ENCODE measurements at regions not wholly inside any gene's neighbourhood (a gene's known extent, or its start where the extent isn't known, plus 50 kb on each side); places are given as distances from the start of the nearest gene placed in this dataset.

GRCh38 chr10:22875581-22875980 is 52.3 kb upstream of the ARMC3 start:
- no peak for DNase-seq
- ATAC-seq (ENCODE audit: low read depth), result no peak
- Mint-ChIP-seq H3K36me3 (ENCODE audit: low read depth) (no peaks in the 10 kb centered on the region), H3K4me1 (no peaks in the 10 kb centered on the region), H3K9me3 (no peaks in the 10 kb centered on the region), H3K27ac (no peak overlapping the region), H3K27me3 (peaks cover 12% of the 10 kb centered on the region), H3K4me3 (no peak overlapping the region)
- intact Hi-C loops (cut with micrococcal nuclease), result no loop called here
- CTCF ChIA-PET, result no interaction called here
- POLR2A ChIA-PET, result no interaction called here
- no peak for TF ChIP-seq CTCF (IDR thresholded peaks at IDR 0.05)

DNA sequence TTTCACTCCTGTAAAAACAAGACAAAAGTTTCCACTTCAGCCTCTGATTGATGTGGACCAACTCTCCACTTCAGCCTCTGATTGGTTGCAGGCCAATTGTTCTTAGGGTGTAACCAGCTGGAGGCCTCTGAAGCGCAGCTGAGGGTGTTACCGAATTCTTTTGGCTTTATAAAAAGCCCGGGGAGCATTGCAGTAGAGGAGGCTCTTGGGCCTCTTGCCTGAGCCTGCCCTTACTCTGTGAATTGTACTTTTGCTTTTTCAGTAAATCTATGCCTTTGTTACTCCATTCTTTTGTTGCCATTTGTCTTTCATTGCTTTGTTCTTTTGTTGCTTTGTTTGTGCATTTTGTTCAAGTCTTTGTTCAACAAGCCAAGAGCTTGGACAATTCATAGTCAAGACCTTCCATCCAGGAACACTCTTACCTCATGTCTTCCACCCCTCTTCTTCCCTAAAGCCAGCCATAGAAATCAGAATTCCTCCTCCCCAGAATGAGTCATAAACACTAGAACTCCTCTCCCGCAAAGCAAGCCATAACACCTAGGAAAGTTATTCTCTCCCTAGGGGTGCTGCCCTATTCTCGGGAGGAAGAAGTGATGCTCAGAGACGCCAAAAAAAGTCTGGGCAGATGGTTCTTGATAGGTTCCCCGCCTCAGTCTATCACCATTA is 53.5 kb upstream of the ARMC3 start:
- Mint-ChIP-seq H3K27me3 (peaks cover 9% of the 10 kb centered on the region), H3K4me3 (no peak overlapping the region), H3K27ac (no peak overlapping the region), H3K36me3 (ENCODE audit: low read depth) (no peaks in the 10 kb centered on the region), H3K4me1 (no peaks in the 10 kb centered on the region), H3K9me3 (no peaks in the 10 kb centered on the region)
- POLR2A ChIA-PET, result no interaction called here
- no peak for TF ChIP-seq CTCF (IDR thresholded peaks at IDR 0.05)
- CTCF ChIA-PET, result no interaction called here
- DNase-seq, result no peak
- intact Hi-C loops (cut with micrococcal nuclease), result no loop called here
- ATAC-seq (ENCODE audit: low read depth), result no peak

DNA sequence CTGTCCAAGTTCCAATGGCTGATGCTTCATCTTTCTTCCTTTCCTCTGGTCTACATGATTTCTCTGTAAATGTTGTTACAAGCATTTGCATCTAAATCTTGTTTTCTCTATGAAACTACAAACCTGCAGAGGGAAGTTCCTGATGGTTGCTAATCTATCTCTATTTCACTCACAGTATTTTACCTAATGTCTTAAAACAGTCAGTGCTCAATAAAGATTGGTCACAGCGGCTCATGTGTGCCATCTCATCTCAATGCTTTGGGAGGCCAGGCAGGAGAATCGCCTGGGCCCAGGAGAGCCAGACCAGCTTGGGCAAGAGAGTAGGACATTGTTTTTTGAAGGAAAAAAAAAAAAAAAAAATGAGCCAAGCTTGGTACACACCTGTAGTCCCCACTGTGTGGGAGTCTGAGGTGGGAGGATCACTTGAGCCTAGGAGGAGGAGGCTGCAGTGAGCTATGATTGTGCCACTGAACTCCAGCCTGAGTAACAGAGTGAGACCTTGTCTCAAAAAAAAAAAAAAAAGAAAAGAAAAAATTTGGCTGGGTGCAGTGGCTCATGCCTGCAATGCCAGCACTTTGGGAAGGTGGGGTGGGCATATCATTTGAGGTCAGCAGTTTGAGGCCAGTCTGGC is 71.3 kb upstream of the ARMC3 start:
- Mint-ChIP-seq H3K9me3 (no peaks in the 10 kb centered on the region), H3K36me3 (ENCODE audit: low read depth) (no peaks in the 10 kb centered on the region), H3K27me3 (no peaks in the 10 kb centered on the region), H3K4me3 (no peak overlapping the region), H3K4me1 (no peaks in the 10 kb centered on the region), H3K27ac (no peak overlapping the region)
- intact Hi-C loops (cut with micrococcal nuclease), result no loop called here
- POLR2A ChIA-PET, result no interaction called here
- no peak for TF ChIP-seq CTCF (IDR thresholded peaks at IDR 0.05)
- CTCF ChIA-PET, result no interaction called here
- DNase-seq (no peak), ATAC-seq (ENCODE audit: low read depth) (no peak)

- intact Hi-C loops (cut with micrococcal nuclease), result no loop called here
- Mint-ChIP-seq H3K27ac (no peak overlapping the region), H3K27me3 (no peaks in the 10 kb centered on the region), H3K4me3 (no peak overlapping the region), H3K36me3 (ENCODE audit: low read depth) (no peaks in the 10 kb centered on the region), H3K4me1 (no peaks in the 10 kb centered on the region), H3K9me3 (no peaks in the 10 kb centered on the region)
- no peak for DNase-seq
- POLR2A ChIA-PET, result interaction anchor here (0.6 kb wide), 1 partner anchor 234 kb away, joined by 3 read pairs; no protein-coding TSS in a partner anchor
- ATAC-seq (ENCODE audit: low read depth), result no peak
- TF ChIP-seq CTCF (IDR thresholded peaks at IDR 0.05), result no peak
- CTCF ChIA-PET, result no interaction called here
Measured at GRCh38 chr10:22854935-22855421, 72.9 kb upstream of the ARMC3 start.

- Mint-ChIP-seq H3K27me3 (no peaks in the 10 kb centered on the region), H3K36me3 (ENCODE audit: low read depth) (no peaks in the 10 kb centered on the region), H3K27ac (no peak overlapping the region), H3K4me1 (peaks cover 6% of the 10 kb centered on the region), H3K4me3 (no peak overlapping the region), H3K9me3 (no peaks in the 10 kb centered on the region)
- ChIA-PET CTCF (no interaction called here), POLR2A (no interaction called here)
- intact Hi-C loops (cut with micrococcal nuclease), result no loop called here
- DNase-seq (no peak), ATAC-seq (ENCODE audit: low read depth) (no peak)
- TF ChIP-seq CTCF (IDR thresholded peaks at IDR 0.05), result no peak
Measured at GRCh38 chr10:22853906-22854447, 73.9 kb upstream of the ARMC3 start.
